ENCODE measurements at regions not wholly inside any gene's neighbourhood (a gene's known extent, or its start where the extent isn't known, plus 50 kb on each side); places are given as distances from the start of the nearest gene placed in this dataset.

DNA sequence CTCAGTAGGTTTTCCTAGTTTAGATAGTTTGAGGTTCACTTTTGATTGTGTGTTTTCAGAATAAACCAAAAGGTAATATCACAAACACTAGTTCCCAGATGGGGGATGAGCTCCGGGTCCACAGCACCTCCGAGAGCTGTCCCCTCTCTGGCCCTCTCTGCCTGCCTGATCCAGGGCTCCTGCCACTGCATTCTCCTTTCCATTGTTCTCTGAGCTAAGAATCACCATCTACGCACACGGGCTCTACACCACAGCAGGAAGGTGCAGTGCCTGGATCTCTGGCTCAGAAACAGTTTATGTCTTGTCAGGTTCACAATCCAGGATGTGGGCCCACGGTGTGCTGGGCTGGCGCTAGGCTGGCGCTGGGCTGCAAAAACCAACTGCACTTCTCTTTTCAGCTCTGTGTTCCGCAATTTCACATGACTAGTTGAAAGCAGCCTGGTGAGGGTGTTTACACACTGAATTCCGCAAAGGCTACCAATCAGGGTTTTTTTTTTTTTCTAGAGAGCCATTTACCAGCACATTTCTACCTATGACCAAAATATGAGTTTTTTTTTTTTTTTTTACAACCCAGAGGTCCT lies 167.5 kb downstream of the SOD2 start:
- TF ChIP-seq, protein P1, sequence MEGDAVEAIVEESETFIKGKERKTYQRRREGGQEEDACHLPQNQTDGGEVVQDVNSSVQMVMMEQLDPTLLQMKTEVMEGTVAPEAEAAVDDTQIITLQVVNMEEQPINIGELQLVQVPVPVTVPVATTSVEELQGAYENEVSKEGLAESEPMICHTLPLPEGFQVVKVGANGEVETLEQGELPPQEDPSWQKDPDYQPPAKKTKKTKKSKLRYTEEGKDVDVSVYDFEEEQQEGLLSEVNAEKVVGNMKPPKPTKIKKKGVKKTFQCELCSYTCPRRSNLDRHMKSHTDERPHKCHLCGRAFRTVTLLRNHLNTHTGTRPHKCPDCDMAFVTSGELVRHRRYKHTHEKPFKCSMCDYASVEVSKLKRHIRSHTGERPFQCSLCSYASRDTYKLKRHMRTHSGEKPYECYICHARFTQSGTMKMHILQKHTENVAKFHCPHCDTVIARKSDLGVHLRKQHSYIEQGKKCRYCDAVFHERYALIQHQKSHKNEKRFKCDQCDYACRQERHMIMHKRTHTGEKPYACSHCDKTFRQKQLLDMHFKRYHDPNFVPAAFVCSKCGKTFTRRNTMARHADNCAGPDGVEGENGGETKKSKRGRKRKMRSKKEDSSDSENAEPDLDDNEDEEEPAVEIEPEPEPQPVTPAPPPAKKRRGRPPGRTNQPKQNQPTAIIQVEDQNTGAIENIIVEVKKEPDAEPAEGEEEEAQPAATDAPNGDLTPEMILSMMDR (IDR thresholded peaks at IDR 0.05; ENCODE audit: low read length) = no peak
- TF ChIP-seq EZH2 (IDR thresholded peaks at IDR 0.05; ENCODE audit: borderline replicate concordance, low read length) = no peak
